ENCODE measurements at regions not wholly inside any gene's neighbourhood (a gene's known extent, or its start where the extent isn't known, plus 50 kb on each side); places are given as distances from the start of the nearest gene placed in this dataset.
A peak's percentile ranks its signal among the peaks of the same experiment; 100 is the strongest.

DNA sequence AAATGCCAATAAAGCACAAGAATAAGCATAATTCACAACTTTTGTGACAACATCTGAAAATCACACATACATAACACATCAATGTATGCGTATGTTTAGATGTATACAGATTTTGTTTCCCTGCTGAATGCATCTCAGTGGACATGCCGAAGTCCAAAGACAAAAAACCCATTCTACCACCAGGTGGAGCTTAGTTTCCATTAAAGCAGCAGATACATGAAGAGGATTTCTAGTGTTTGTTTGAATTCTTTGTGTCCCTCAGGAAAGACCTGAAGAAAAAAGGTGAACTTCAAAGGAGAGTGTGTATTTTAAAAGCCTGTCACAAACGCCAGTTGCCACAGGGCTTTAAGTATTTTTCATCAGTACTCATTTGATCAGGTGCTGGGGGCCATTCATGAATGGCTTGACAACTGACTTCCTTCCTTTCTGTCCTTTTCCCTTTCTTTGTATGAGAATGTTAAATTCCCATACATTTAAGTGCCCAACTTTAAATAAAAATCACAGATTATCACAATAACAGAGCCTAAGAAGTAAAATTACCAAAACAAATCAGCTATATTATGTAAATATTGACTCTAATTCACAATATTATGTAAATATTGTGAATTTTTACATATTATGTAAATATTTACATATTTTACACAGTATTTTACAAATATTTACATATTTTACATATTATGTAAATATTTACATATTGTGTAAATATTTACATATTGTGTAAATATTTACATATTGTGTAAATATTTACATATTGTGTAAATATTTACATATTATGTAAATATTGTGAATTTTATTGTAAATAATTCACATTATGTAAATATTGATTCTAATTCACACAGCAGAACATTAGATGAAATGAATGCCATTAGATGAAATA, 343.0 kb downstream of the CRPPA start:
- no peak overlapping the region for H3K4me3 ChIP-seq (ENCODE audit: low read depth, low read length)
- TF ChIP-seq, protein P1, sequence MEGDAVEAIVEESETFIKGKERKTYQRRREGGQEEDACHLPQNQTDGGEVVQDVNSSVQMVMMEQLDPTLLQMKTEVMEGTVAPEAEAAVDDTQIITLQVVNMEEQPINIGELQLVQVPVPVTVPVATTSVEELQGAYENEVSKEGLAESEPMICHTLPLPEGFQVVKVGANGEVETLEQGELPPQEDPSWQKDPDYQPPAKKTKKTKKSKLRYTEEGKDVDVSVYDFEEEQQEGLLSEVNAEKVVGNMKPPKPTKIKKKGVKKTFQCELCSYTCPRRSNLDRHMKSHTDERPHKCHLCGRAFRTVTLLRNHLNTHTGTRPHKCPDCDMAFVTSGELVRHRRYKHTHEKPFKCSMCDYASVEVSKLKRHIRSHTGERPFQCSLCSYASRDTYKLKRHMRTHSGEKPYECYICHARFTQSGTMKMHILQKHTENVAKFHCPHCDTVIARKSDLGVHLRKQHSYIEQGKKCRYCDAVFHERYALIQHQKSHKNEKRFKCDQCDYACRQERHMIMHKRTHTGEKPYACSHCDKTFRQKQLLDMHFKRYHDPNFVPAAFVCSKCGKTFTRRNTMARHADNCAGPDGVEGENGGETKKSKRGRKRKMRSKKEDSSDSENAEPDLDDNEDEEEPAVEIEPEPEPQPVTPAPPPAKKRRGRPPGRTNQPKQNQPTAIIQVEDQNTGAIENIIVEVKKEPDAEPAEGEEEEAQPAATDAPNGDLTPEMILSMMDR (IDR thresholded peaks at IDR 0.05; ENCODE audit: insufficient read depth, low read depth, low read length): peak; percentile 68
- peak; percentile 73 for DNase-seq (ENCODE audit: low read depth)

DNA sequence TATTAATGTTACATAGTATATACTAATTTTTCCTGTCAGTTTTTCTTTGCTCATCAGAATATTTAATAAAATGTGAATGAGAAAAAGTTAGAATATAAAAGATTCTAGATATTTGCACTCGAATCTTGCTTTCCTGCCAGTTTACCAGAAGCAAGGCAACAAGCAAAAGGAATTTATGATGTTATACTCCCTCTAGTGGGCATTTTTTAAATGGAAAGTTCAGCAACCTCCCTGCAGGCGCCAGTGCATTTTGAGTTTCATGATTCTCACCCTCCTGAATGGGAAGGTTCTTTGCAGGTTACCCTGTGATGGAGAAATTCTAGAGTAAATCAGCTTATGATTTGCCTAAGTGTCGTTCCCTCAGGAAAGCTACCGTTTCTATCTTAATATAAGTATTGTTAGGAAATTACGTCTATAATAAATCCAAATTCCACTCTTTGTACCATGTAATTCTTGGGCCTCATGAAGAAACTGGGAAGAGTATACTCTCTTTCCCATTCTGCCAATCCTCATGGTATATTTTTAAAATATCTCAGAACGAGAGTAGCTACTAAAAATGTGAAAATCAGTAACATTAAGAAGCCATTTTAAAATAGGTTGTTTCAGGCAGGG, 350.0 kb downstream of the CRPPA start:
- DNase-seq (ENCODE audit: low read depth): peak; percentile 69
- no peak overlapping the region for H3K4me3 ChIP-seq (ENCODE audit: low read depth, low read length)
- TF ChIP-seq, protein P1 (IDR thresholded peaks at IDR 0.05; ENCODE audit: insufficient read depth, low read depth, low read length): peak; percentile 72

DNA sequence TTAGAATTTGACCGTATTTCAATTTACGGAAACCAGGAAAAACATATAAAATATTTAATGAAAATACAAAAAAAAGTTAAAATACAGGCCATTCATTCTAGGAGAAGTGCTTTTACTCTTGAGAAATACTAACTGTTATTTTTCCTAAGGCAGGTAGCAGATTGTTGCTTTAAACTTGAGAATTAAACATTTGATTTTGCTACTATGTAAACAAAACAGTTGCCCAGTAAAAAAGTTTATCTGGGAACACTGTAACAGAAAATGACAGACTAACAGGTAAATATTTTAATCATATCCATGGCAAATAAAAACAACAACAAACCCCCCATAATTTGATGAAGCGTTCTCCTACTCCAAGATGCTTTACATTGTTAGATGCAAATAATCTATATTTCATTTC, 350.5 kb downstream of the CRPPA start:
- no peak for DNase-seq (ENCODE audit: low read depth)
- no peak overlapping the region for H3K4me3 ChIP-seq (ENCODE audit: low read depth, low read length)
- TF ChIP-seq, protein P1 (IDR thresholded peaks at IDR 0.05; ENCODE audit: insufficient read depth, low read depth, low read length): no peak

DNA sequence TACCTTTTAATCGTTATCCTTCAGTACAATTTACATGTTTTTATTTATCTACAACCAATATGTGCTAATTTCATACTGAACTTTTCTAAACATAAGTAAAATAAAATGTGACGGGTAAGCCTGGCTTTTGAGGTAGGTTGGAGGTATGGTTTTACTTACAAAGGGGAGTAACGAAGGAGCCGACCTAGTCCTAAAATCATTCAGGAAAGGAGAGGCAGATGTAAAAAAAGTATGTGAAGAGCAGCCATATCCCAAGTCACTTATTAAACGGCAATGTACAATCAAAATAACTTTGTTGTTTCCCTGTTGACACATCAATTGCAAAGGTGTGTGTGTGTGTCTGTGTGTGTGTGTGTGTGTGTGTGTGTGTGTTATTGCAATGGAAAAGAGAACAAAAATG, 351.3 kb downstream of the CRPPA start:
- H3K4me3 ChIP-seq (ENCODE audit: low read depth, low read length): no peak overlapping the region
- DNase-seq (ENCODE audit: low read depth): no peak
- TF ChIP-seq, protein P1 (IDR thresholded peaks at IDR 0.05; ENCODE audit: insufficient read depth, low read depth, low read length): no peak

- H3K4me3 ChIP-seq (ENCODE audit: low read depth, low read length): no peak overlapping the region
- DNase-seq (ENCODE audit: low read depth): no peak
- TF ChIP-seq, protein P1 (IDR thresholded peaks at IDR 0.05; ENCODE audit: insufficient read depth, low read depth, low read length): no peak
Measured at GRCh38 chr7:16068183-16068582, 353.2 kb downstream of the CRPPA start.

GRCh38 chr7:16067711-16068110, 353.6 kb downstream of the CRPPA start:
- DNase-seq (ENCODE audit: low read depth): no peak
- H3K4me3 ChIP-seq (ENCODE audit: low read depth, low read length): no peak overlapping the region
- TF ChIP-seq, protein P1 (IDR thresholded peaks at IDR 0.05; ENCODE audit: insufficient read depth, low read depth, low read length): no peak

Data from fibroblast of villous mesenchyme (primary cell).